A549 (cell line): ENCODE measurements at regions not wholly inside any gene's neighbourhood (a gene's known extent, or its start where the extent isn't known, plus 50 kb on each side); places are given as distances from the start of the nearest gene placed in this dataset.

Experiments
- CEBPB ChIP-seq, 2 experiments: fragments of >200 bp in 1 of 2; sonication (Bioruptor Twin) in 1 of 2; formaldehyde crosslinking in 1 of 2; IDR thresholded peaks; 2 replicates each; pipeline ENCODE4 v1.6.1; 2012 to 2016
- EP300 ChIP-seq, 2 experiments: fragments of >200 bp; sonication (Bioruptor Twin); formaldehyde crosslinking; IDR thresholded peaks; 2 replicates in 1 of 2; 3 replicates in 1 of 2; pipeline ENCODE4 v1.6.1; 2016 to 2017
- ESRRA ChIP-seq: fragments of 150-350 bp; IDR thresholded peaks from 2 replicates; pipeline ENCODE4 v1.6.1; 2014; ENCODE audit warnings: mild to moderate bottlenecking, low read length, borderline replicate concordance
- JUNB ChIP-seq: fragments of >200 bp; sonication (Bioruptor Twin); formaldehyde crosslinking; IDR thresholded peaks from 2 replicates; pipeline ENCODE4 v1.6.1; 2016
- MAFK ChIP-seq: fragments of 450-650 bp; IDR thresholded peaks from 2 replicates; pipeline ENCODE4 v1.6.1; 2014; ENCODE audit not compliant: partially characterized antibody
- NR3C1 ChIP-seq: fragments of >200 bp; sonication (Bioruptor Twin); formaldehyde crosslinking; IDR thresholded peaks from 3 replicates; pipeline ENCODE4 v1.6.1; 2017
- PBX3 ChIP-seq: IDR thresholded peaks from 2 replicates; pipeline ENCODE4 v1.6.1; 2012
- PHF8 ChIP-seq: fragments of 200-600 bp; sonication (generic); IDR thresholded peaks from 2 replicates; pipeline ENCODE4 v1.6.1; 2016; ENCODE audit warnings: low read depth, mild to moderate bottlenecking, antibody characterized with exemption, moderate library complexity, borderline replicate concordance
- POLR2A ChIP-seq: IDR thresholded peaks from 2 replicates; pipeline ENCODE4 v1.6.1; 2012; ENCODE audit warnings: mild to moderate bottlenecking, low read length
- RFX5 ChIP-seq: fragments of 450-650 bp; IDR thresholded peaks from 2 replicates; pipeline ENCODE4 v1.7.1; 2014; ENCODE audit warnings: antibody characterized with exemption, mild to moderate bottlenecking, moderate library complexity
- USF2 ChIP-seq: fragments of 450-650 bp; IDR thresholded peaks from 2 replicates; pipeline ENCODE4 v1.6.1; 2014; ENCODE audit warnings: antibody characterized with exemption
- TF ChIP-seq, protein P1 (sequence below): fragments of >200 bp; sonication (Bioruptor Twin); formaldehyde crosslinking; IDR thresholded peaks from 3 replicates; pipeline ENCODE4 v1.5.1; 2016
- TF ChIP-seq, protein P2 (sequence below): IDR thresholded peaks from 2 replicates; pipeline ENCODE4 v1.6.1; 2012

- TF ChIP-seq POLR2A: no peak
- TF ChIP-seq USF2: no peak
- no peak for TF ChIP-seq EP300 (IDR thresholded peaks at IDR 0.05)
- TF ChIP-seq, protein P1, sequence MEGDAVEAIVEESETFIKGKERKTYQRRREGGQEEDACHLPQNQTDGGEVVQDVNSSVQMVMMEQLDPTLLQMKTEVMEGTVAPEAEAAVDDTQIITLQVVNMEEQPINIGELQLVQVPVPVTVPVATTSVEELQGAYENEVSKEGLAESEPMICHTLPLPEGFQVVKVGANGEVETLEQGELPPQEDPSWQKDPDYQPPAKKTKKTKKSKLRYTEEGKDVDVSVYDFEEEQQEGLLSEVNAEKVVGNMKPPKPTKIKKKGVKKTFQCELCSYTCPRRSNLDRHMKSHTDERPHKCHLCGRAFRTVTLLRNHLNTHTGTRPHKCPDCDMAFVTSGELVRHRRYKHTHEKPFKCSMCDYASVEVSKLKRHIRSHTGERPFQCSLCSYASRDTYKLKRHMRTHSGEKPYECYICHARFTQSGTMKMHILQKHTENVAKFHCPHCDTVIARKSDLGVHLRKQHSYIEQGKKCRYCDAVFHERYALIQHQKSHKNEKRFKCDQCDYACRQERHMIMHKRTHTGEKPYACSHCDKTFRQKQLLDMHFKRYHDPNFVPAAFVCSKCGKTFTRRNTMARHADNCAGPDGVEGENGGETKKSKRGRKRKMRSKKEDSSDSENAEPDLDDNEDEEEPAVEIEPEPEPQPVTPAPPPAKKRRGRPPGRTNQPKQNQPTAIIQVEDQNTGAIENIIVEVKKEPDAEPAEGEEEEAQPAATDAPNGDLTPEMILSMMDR: no peak
- no peak for TF ChIP-seq NR3C1
- no peak for TF ChIP-seq MAFK
- TF ChIP-seq, protein P2, sequence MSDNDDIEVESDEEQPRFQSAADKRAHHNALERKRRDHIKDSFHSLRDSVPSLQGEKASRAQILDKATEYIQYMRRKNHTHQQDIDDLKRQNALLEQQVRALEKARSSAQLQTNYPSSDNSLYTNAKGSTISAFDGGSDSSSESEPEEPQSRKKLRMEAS: no peak
- no peak for TF ChIP-seq PHF8
- TF ChIP-seq ESRRA: no peak
- no peak for TF ChIP-seq RFX5
- TF ChIP-seq CEBPB (IDR thresholded peaks at IDR 0.05): no peak
- TF ChIP-seq JUNB: no peak
- TF ChIP-seq PBX3: no peak
These were observed 452.7 kb downstream of the HINT1 start for GRCh38 chr5:130712324-130712723.
